ENCODE measurements at regions not wholly inside any gene's neighbourhood (a gene's known extent, or its start where the extent isn't known, plus 50 kb on each side); places are given as distances from the start of the nearest gene placed in this dataset.

DNA sequence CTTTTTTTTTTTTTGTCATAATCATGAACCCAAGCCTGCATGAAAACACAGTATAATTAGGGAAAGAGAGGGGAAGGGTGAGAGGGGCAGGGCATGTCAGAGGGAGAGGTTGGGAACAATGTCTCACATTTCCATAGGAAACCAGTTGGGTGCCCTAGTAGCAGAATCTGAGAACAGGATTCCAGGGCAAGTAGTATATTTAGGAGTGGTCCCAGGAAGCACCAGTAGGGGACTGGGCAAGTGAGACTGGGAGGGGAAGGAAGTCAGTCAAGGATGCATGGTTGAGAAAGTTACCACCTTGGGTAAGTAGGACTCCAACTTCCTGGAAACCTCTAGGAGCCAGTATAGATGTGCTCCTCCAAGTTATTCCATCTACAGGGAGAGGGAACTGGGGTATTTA lies 88.6 kb upstream of the MAFB start:
- H3K4me3 ChIP-seq (ENCODE audit: low read length in 3 of 3): no peak overlapping the region
- H3K27me3 ChIP-seq (ENCODE audit: control insufficient read depth in 3 of 3, insufficient read depth in 3 of 3, low read length in 3 of 3): peaks cover 0 to 3% (median 0%) of the 10 kb centered on the region in 3 donors
- no peak overlapping the region for H3K27ac ChIP-seq (ENCODE audit: low read depth, low read length)
- no peaks in the 10 kb centered on the region for H3K36me3 ChIP-seq (ENCODE audit: control insufficient read depth in 3 of 3, insufficient read depth in 3 of 3, low read length in 3 of 3)
- H3K9me3 ChIP-seq (ENCODE audit: control insufficient read depth in 3 of 3, low read length in 3 of 3): no peaks in the 10 kb centered on the region
- H3K4me1 ChIP-seq (ENCODE audit: control insufficient read depth in 3 of 3, insufficient read depth in 3 of 3, low read length in 3 of 3): peaks cover 0 to under 1% (median 0%) of the 10 kb centered on the region in 3 donors
- H3K9ac ChIP-seq (ENCODE audit: low read depth in 1 of 3, low read length in 3 of 3): no peak overlapping the region

DNA sequence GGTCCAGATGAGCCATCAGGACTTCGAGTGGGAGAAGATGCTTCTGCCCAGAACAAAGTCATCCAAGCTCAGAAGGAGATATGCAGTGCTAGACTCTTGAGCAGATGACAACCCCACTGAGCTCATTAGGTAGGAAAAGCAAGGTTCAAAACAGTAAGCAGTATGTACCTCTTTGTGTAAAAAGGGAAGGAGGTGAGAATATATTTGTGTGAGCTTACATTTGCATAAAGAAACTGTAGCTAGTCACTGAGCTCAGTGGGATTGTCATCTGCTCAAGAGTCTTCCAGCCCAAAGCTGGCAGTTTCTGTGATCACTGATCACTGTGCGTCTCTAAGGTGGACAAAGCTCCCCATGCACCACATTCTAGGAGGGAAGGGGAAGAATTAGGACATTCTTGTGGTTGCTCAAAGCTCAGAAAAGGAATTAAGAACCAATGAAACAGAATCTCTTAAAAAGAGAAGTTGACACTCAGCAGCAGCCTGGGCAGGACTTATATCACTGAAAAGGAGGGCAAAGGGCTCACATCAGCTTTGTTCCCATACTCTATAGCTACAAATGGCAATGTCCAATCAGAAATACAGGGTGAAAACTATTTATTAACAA lies 90.0 kb upstream of the MAFB start:
- Histone ChIP-seq H3K9me3 (ENCODE audit: control insufficient read depth in 3 of 3, low read length in 3 of 3) (no peaks in the 10 kb centered on the region), H3K4me1 (ENCODE audit: control insufficient read depth in 3 of 3, insufficient read depth in 3 of 3, low read length in 3 of 3) (peaks cover 0 to 6% (median 0%) of the 10 kb centered on the region in 3 donors), H3K27ac (ENCODE audit: low read depth, low read length) (no peak overlapping the region)

DNA sequence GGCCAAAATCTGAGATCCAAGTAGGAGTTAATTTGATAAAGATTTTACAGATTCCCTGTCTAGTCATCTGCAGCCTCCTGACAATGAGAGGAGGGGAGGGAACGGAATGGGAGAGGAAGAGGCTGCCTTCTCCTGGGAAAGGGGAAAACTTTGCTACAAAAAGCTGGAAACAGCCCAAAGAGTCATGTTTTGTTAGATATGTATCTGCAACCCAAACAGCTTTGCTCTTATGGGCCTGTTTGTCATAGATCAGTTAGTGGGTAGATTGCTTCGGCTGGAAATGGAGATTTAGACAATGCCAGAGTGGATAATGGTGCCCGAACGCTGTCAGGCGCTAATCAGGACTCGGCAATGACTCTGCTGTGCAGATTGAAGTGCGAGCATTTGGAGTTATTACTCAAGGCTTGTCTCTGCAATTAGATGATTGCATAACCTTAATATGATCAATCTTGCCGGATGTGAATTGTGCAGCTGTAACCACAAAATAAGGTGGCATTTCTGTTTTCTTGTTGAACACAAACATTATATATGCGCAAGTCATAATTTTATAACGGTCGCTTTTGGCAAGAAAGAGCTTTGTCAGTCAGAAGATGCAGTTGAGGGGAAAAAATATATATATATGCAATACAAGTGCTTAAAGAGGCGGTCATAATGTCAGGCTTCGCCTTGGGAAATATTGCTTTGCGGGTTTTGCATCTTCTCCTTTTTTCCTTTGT lies 92.4 kb upstream of the MAFB start:
- H3K27ac ChIP-seq (ENCODE audit: low read depth, low read length): no peak overlapping the region
- no peaks in the 10 kb centered on the region for H3K36me3 ChIP-seq (ENCODE audit: control insufficient read depth in 3 of 3, insufficient read depth in 3 of 3, low read length in 3 of 3)
- peaks cover 0 to 6% (median 0%) of the 10 kb centered on the region in 3 donors for H3K4me1 ChIP-seq (ENCODE audit: control insufficient read depth in 3 of 3, insufficient read depth in 3 of 3, low read length in 3 of 3)
- no peak overlapping the region for H3K4me3 ChIP-seq (ENCODE audit: low read length in 3 of 3)
- H3K27me3 ChIP-seq (ENCODE audit: control insufficient read depth in 3 of 3, insufficient read depth in 3 of 3, low read length in 3 of 3): peaks cover 0 to 4% (median 3%) of the 10 kb centered on the region in 3 donors
- H3K9ac ChIP-seq (ENCODE audit: low read depth in 1 of 3, low read length in 3 of 3): no peak overlapping the region
- H3K9me3 ChIP-seq (ENCODE audit: control insufficient read depth in 3 of 3, low read length in 3 of 3): no peaks in the 10 kb centered on the region

More for the DNA sequence above, 90.0 kb upstream of the MAFB start:
- Histone ChIP-seq H3K9ac (ENCODE audit: low read depth in 1 of 3, low read length in 3 of 3) (no peak overlapping the region), H3K27me3 (ENCODE audit: control insufficient read depth in 3 of 3, insufficient read depth in 3 of 3, low read length in 3 of 3) (peaks cover 0 to 4% (median 3%) of the 10 kb centered on the region in 3 donors), H3K36me3 (ENCODE audit: control insufficient read depth in 3 of 3, insufficient read depth in 3 of 3, low read length in 3 of 3) (no peaks in the 10 kb centered on the region), H3K4me3 (ENCODE audit: low read length in 3 of 3) (no peak overlapping the region)

DNA sequence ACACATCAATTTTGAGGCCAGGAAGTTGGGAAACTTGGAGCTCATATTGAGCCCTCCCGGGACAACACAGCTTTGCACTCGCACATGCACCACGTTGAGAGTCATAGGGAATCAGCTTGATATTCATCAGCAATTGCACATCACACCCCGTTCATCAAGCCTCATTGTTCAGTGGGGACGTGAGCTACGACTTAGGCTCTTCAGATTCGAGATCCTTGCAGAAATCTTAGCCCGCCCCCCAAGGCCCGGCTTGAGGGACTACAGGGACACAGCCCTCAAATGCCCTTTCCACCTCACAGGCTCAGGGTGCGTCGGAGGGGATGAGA lies 93.0 kb upstream of the MAFB start:
- Histone ChIP-seq H3K9me3 (ENCODE audit: control insufficient read depth in 3 of 3, low read length in 3 of 3) (no peaks in the 10 kb centered on the region), H3K4me1 (ENCODE audit: control insufficient read depth in 3 of 3, insufficient read depth in 3 of 3, low read length in 3 of 3) (peaks cover 0 to 6% (median 0%) of the 10 kb centered on the region in 3 donors), H3K27me3 (ENCODE audit: control insufficient read depth in 3 of 3, insufficient read depth in 3 of 3, low read length in 3 of 3) (peaks cover 0 to 4% (median 3%) of the 10 kb centered on the region in 3 donors), H3K27ac (ENCODE audit: low read depth, low read length) (no peak overlapping the region), H3K4me3 (ENCODE audit: low read length in 3 of 3) (no peak overlapping the region), H3K36me3 (ENCODE audit: control insufficient read depth in 3 of 3, insufficient read depth in 3 of 3, low read length in 3 of 3) (no peaks in the 10 kb centered on the region), H3K9ac (ENCODE audit: low read depth in 1 of 3, low read length in 3 of 3) (no peak overlapping the region)

DNA sequence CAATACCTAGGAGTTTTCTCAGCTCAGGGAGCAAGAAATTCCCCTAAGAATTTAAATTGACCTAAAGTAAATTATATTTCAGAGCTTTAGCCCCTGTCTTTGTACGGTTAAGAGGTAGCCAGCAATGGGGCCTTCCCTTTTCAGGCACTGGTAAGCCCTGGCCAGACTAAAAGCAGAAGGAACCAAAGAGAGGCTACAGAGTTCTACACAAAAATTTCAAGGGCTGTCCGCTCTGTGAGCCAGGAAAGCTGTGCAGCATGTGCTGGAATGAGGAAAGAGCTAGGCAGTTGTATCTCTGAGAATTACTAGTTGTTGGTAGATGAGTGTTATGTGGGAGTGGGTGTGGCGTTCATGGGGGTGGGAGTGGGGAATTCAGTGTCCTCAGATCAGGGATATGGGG lies 96.3 kb upstream of the MAFB start:
- peaks cover 0 to 4% (median 3%) of the 10 kb centered on the region in 3 donors for H3K27me3 ChIP-seq (ENCODE audit: control insufficient read depth in 3 of 3, insufficient read depth in 3 of 3, low read length in 3 of 3)
- H3K9me3 ChIP-seq (ENCODE audit: control insufficient read depth in 3 of 3, low read length in 3 of 3): no peaks in the 10 kb centered on the region
- H3K27ac ChIP-seq (ENCODE audit: low read depth, low read length): no peak overlapping the region
- no peak overlapping the region for H3K9ac ChIP-seq (ENCODE audit: low read depth in 1 of 3, low read length in 3 of 3)
- no peaks in the 10 kb centered on the region for H3K36me3 ChIP-seq (ENCODE audit: control insufficient read depth in 3 of 3, insufficient read depth in 3 of 3, low read length in 3 of 3)
- no peak overlapping the region for H3K4me3 ChIP-seq (ENCODE audit: low read length in 3 of 3)
- H3K4me1 ChIP-seq (ENCODE audit: control insufficient read depth in 3 of 3, insufficient read depth in 3 of 3, low read length in 3 of 3): peaks cover 0 to 6% (median 0%) of the 10 kb centered on the region in 3 donors

DNA sequence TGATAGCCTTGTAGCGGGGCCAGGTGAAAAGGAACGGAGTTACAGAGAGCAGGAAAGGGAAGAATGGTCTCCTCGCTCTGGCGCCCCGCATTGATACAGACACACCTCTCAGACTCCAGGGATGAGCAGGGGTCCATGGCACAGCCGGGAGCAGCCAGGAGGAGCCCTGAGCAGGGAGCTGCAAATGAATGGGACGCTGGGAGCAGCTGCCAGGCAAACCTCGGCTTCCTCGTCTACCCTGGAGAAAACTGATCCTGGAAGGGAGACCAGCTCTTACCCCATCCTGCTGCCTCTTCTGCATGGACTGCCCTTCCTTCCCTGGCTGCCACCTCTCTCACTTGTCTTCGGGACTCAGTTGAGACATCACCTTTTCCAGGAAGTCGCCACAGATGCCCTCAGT lies 97.3 kb upstream of the MAFB start:
- Histone ChIP-seq H3K9ac (ENCODE audit: low read depth in 1 of 3, low read length in 3 of 3) (no peak overlapping the region), H3K4me1 (ENCODE audit: control insufficient read depth in 3 of 3, insufficient read depth in 3 of 3, low read length in 3 of 3) (peaks cover 0 to 6% (median 0%) of the 10 kb centered on the region in 3 donors), H3K27me3 (ENCODE audit: control insufficient read depth in 3 of 3, insufficient read depth in 3 of 3, low read length in 3 of 3) (peaks cover 0 to 4% (median 3%) of the 10 kb centered on the region in 3 donors), H3K27ac (ENCODE audit: low read depth, low read length) (no peak overlapping the region), H3K4me3 (ENCODE audit: low read length in 3 of 3) (no peak overlapping the region), H3K36me3 (ENCODE audit: control insufficient read depth in 3 of 3, insufficient read depth in 3 of 3, low read length in 3 of 3) (no peaks in the 10 kb centered on the region), H3K9me3 (ENCODE audit: control insufficient read depth in 3 of 3, low read length in 3 of 3) (no peaks in the 10 kb centered on the region)

DNA sequence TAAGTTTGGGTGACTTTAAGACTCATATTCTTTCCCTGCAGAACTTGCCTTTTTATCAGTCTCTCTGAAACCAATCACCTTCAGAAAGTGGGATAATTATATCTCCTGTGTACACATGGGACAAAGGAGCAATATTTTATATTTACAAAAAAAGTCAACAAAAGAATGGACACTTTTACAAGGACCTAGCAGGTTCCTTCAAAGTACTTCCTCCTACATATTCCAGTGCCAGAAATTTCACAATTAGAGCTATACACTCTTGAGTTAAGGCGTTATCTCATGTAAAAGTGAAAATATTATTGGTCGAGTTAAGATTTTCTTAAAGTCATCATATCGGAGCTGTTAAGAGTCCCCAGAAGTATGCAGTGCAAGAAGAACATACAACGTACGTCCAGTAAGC lies 98.9 kb upstream of the MAFB start:
- Histone ChIP-seq H3K27me3 (ENCODE audit: control insufficient read depth in 3 of 3, insufficient read depth in 3 of 3, low read length in 3 of 3) (peaks cover 0 to 4% (median 0%) of the 10 kb centered on the region in 3 donors), H3K9ac (ENCODE audit: low read depth in 1 of 3, low read length in 3 of 3) (no peak overlapping the region), H3K9me3 (ENCODE audit: control insufficient read depth in 3 of 3, low read length in 3 of 3) (no peaks in the 10 kb centered on the region), H3K27ac (ENCODE audit: low read depth, low read length) (no peak overlapping the region), H3K36me3 (ENCODE audit: control insufficient read depth in 3 of 3, insufficient read depth in 3 of 3, low read length in 3 of 3) (no peaks in the 10 kb centered on the region), H3K4me1 (ENCODE audit: control insufficient read depth in 3 of 3, insufficient read depth in 3 of 3, low read length in 3 of 3) (peaks cover 0 to 2% (median 0%) of the 10 kb centered on the region in 3 donors), H3K4me3 (ENCODE audit: low read length in 3 of 3) (no peak overlapping the region)

DNA sequence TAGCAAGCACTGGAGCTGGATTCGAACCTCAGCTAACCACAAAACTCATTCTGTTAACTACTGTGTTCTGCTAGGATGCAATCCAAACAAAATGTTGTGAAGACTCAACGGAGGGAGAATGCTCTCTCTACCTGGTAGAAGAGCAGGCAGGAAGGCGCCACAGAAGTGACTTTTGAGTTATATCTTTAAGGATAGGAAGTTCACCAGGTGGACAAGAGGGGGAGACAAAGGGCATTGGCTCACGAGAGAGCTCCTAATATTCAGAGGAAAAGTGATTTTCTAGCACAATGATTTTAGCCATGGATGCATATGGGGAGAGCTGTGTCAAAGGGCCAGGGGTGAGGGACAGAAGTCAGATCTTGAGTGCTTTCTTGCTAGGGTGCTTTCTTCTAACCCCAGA lies 108.4 kb upstream of the MAFB start:
- H3K9me3 ChIP-seq (ENCODE audit: control insufficient read depth in 3 of 3, low read length in 3 of 3): no peaks in the 10 kb centered on the region
- H3K9ac ChIP-seq (ENCODE audit: low read depth in 1 of 3, low read length in 3 of 3): no peak overlapping the region
- no peaks in the 10 kb centered on the region for H3K27me3 ChIP-seq (ENCODE audit: control insufficient read depth in 3 of 3, insufficient read depth in 3 of 3, low read length in 3 of 3)
- H3K4me3 ChIP-seq (ENCODE audit: low read length in 3 of 3): no peak overlapping the region
- no peak overlapping the region for H3K27ac ChIP-seq (ENCODE audit: low read depth, low read length)
- no peaks in the 10 kb centered on the region for H3K36me3 ChIP-seq (ENCODE audit: control insufficient read depth in 3 of 3, insufficient read depth in 3 of 3, low read length in 3 of 3)
- no peaks in the 10 kb centered on the region for H3K4me1 ChIP-seq (ENCODE audit: control insufficient read depth in 3 of 3, insufficient read depth in 3 of 3, low read length in 3 of 3)

DNA sequence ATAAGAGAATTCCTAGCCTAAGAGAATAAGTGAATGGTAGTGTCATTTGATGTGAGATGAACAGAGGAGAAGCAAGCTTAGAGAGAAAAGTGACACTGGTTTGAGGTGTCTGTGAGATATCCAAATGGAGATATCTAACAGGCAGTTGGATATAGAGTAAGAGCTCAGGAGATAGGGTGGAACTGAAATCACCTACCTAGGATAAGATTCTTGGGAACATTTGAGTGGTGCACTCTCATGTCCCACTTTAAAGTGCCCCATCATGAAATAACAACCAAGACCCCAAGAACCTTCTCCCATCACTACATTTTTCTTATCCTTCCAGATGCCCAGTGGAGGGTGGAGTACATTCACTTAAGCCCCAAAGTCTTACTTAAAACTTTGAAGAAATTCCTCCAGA lies 109.0 kb upstream of the MAFB start:
- Histone ChIP-seq H3K27ac (ENCODE audit: low read depth, low read length) (no peak overlapping the region), H3K36me3 (ENCODE audit: control insufficient read depth in 3 of 3, insufficient read depth in 3 of 3, low read length in 3 of 3) (no peaks in the 10 kb centered on the region), H3K9me3 (ENCODE audit: control insufficient read depth in 3 of 3, low read length in 3 of 3) (no peaks in the 10 kb centered on the region), H3K4me1 (ENCODE audit: control insufficient read depth in 3 of 3, insufficient read depth in 3 of 3, low read length in 3 of 3) (no peaks in the 10 kb centered on the region), H3K27me3 (ENCODE audit: control insufficient read depth in 3 of 3, insufficient read depth in 3 of 3, low read length in 3 of 3) (peaks cover 0 to 3% (median 0%) of the 10 kb centered on the region in 3 donors), H3K4me3 (ENCODE audit: low read length in 3 of 3) (no peak overlapping the region), H3K9ac (ENCODE audit: low read depth in 1 of 3, low read length in 3 of 3) (no peak overlapping the region)

DNA sequence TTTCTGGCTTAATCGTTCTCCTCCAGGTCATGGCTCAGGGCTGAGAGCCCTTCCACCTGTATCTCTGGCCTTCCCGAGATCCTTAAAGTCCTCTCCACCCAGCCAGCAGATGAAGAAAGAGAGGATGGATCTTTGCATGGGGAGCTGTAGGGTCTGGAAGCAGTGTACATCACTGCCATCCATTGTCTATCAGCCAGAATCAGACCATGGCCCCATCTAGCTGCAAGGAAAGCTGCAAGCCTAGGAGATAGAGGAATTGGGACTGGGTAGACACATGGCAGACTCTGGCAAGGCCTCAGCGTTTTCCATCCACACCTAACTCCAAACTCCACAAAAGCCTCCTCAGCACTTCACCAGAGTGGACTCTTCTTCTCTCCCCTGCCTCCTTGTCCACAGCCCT lies 113.8 kb upstream of the MAFB start:
- no peak overlapping the region for H3K27ac ChIP-seq (ENCODE audit: low read depth, low read length)
- H3K9ac ChIP-seq (ENCODE audit: low read depth in 1 of 3, low read length in 3 of 3): no peak overlapping the region
- H3K4me1 ChIP-seq (ENCODE audit: control insufficient read depth in 3 of 3, insufficient read depth in 3 of 3, low read length in 3 of 3): no peaks in the 10 kb centered on the region
- no peaks in the 10 kb centered on the region for H3K36me3 ChIP-seq (ENCODE audit: control insufficient read depth in 3 of 3, insufficient read depth in 3 of 3, low read length in 3 of 3)
- H3K4me3 ChIP-seq (ENCODE audit: low read length in 3 of 3): no peak overlapping the region
- peaks cover 7 to 18% (median 7%) of the 10 kb centered on the region in 3 donors for H3K27me3 ChIP-seq (ENCODE audit: control insufficient read depth in 3 of 3, insufficient read depth in 3 of 3, low read length in 3 of 3)
- no peaks in the 10 kb centered on the region for H3K9me3 ChIP-seq (ENCODE audit: control insufficient read depth in 3 of 3, low read length in 3 of 3)
